Common myeloid progenitor, CD34-positive (primary cell): ENCODE measurements at regions not wholly inside any gene's neighbourhood (a gene's known extent, or its start where the extent isn't known, plus 50 kb on each side); places are given as distances from the start of the nearest gene placed in this dataset.

Source experiments
- CTCF ChIA-PET: fragments of 350-600 bp; sonication (Branson Sonifier 250); formaldehyde crosslinking; loops from one replicate; lab custom pipeline; 2021; ENCODE audit warnings: antibody characterized with exemption; lab: Charles Lee
- POLR2A ChIA-PET: fragments of 350-600 bp; sonication (Branson Sonifier 250); formaldehyde crosslinking; loops from one replicate; lab custom pipeline; 2021; ENCODE audit warnings: antibody characterized with exemption; lab: Charles Lee
- DNase-seq, 3 donors: peaks; one replicate each; pipeline versions ENCODE4 v3.0.0 to v3.0.0-alpha.2; 2013
- H3K27ac ChIP-seq, 2 experiments: 1 replicate in 1 of 2; 2 replicates in 1 of 2; pipeline ENCODE4 v1.7.0; 2013; ENCODE audit warnings: inconsistent platforms in 2 of 2, low read length in 2 of 2, mild to moderate bottlenecking in 2 of 2, low read depth in 1 of 2, moderate library complexity in 1 of 2; ENCODE audit not compliant: severe bottlenecking in 2 of 2, insufficient read depth in 1 of 2, poor library complexity in 1 of 2
- H3K27me3 ChIP-seq, 5 experiments: replicated peaks in 2 of 5; 1 replicate in 3 of 5; 2 replicates in 2 of 5; pipeline versions ENCODE4 v1.6.1 to v1.7.0; 2013; ENCODE audit warnings: low read length in 4 of 5, mild to moderate bottlenecking in 2 of 5, moderate library complexity in 2 of 5, inconsistent platforms in 1 of 5; ENCODE audit not compliant: insufficient read depth in 5 of 5, control insufficient read depth in 4 of 5
- H3K36me3 ChIP-seq, 4 experiments: 1 replicate in 2 of 4; 2 replicates in 2 of 4; pipeline versions ENCODE4 v1.6.1 to v1.7.0; 2013; ENCODE audit warnings: low read length in 3 of 4, control low read depth in 1 of 4, mild to moderate bottlenecking in 1 of 4; ENCODE audit not compliant: control insufficient read depth in 4 of 4, insufficient read depth in 4 of 4
- H3K4me1 ChIP-seq, 4 experiments: 1 replicate in 3 of 4; 2 replicates in 1 of 4; pipeline versions ENCODE4 v1.6.1 to v1.7.1; 2013; ENCODE audit warnings: low read length in 3 of 4, mild to moderate bottlenecking in 3 of 4, control low read depth in 1 of 4, inconsistent platforms in 1 of 4, moderate library complexity in 1 of 4; ENCODE audit not compliant: control insufficient read depth in 4 of 4, insufficient read depth in 4 of 4; ENCODE audit errors: control extremely low read depth in 1 of 4
- H3K4me3 ChIP-seq, 7 experiments: 1 replicate in 4 of 7; 2 replicates in 3 of 7; pipeline versions ENCODE4 v1.5.1 to v1.7.0; 2013; ENCODE audit warnings: mild to moderate bottlenecking in 7 of 7, low read length in 6 of 7, moderate library complexity in 6 of 7, inconsistent platforms in 2 of 7, low read depth in 2 of 7, control low read depth in 1 of 7; ENCODE audit not compliant: insufficient read depth in 4 of 7, control insufficient read depth in 1 of 7; ENCODE audit errors: extremely low read depth in 1 of 7
- H3K9me3 ChIP-seq, 5 experiments: 1 replicate in 4 of 5; 2 replicates in 1 of 5; pipeline versions ENCODE4 v1.6.1 to v1.7.1; 2013; ENCODE audit warnings: low read length in 4 of 5, mild to moderate bottlenecking in 2 of 5, inconsistent platforms in 1 of 5, low read depth in 1 of 5, moderate library complexity in 1 of 5; ENCODE audit not compliant: control insufficient read depth in 4 of 5, insufficient read depth in 2 of 5; ENCODE audit errors: control extremely low read depth in 1 of 5
- WGBS: methylation state at CpG from one replicate; pipeline ENCODE4 v1.1.5; 2013; ENCODE audit not compliant: insufficient coverage; 5-methylcytosine and 5-hydroxymethylcytosine counted together

GRCh38 chr10:47225219-47225927 is 74.6 kb upstream of the GDF10 start:
- ChIA-PET POLR2A (no interaction called here), CTCF (interaction anchor here (0.9 to 1.5 kb wide), 2 partner anchors 88 to 178 kb away, joined by 4 read pairs; no protein-coding TSS in a partner anchor)
- no peak overlapping the region for H3K4me3 ChIP-seq
- peaks cover 0 to 6% (median 4%) of the 10 kb centered on the region in 5 experiments for H3K9me3 ChIP-seq
- no peaks in the 10 kb centered on the region for H3K4me1 ChIP-seq
- H3K36me3 ChIP-seq: no peaks in the 10 kb centered on the region
- no peak for DNase-seq
- no peaks in the 10 kb centered on the region for H3K27me3 ChIP-seq
- 76% methylated on average over 7 of the region's 8 CpGs for WGBS
- H3K27ac ChIP-seq: no peak overlapping the region

GRCh38 chr10:47225928-47226645 is 73.9 kb upstream of the GDF10 start:
- H3K9me3 ChIP-seq: peaks cover 0 to 6% (median 4%) of the 10 kb centered on the region in 5 experiments
- no peak overlapping the region for H3K4me3 ChIP-seq
- no peaks in the 10 kb centered on the region for H3K27me3 ChIP-seq
- no peak overlapping the region for H3K27ac ChIP-seq
- 93% methylated on average over 5 of the region's 8 CpGs for WGBS
- H3K4me1 ChIP-seq: no peaks in the 10 kb centered on the region
- POLR2A ChIA-PET: no interaction called here
- no peak for DNase-seq
- no peaks in the 10 kb centered on the region for H3K36me3 ChIP-seq
- CTCF ChIA-PET: interaction anchor here (0.9 to 1.5 kb wide), 3 partner anchors 87 to 179 kb away, joined by 3 to 4 read pairs (median 4); no protein-coding TSS in a partner anchor

GRCh38 chr10:47230482-47230881 is 69.5 kb upstream of the GDF10 start:
- H3K9me3 ChIP-seq: peaks cover 0 to 6% (median 4%) of the 10 kb centered on the region in 5 experiments
- H3K27me3 ChIP-seq: peaks cover 0 to 2% (median 0%) of the 10 kb centered on the region in 5 experiments
- DNase-seq: no peak
- no peak overlapping the region for H3K27ac ChIP-seq
- no peaks in the 10 kb centered on the region for H3K36me3 ChIP-seq
- no peak overlapping the region for H3K4me3 ChIP-seq
- H3K4me1 ChIP-seq: no peaks in the 10 kb centered on the region
- POLR2A ChIA-PET: no interaction called here
- WGBS: 75% methylated on average over 3 of the region's 4 CpGs
- CTCF ChIA-PET: no interaction called here

GRCh38 chr10:47230957-47231356 is 69.0 kb upstream of the GDF10 start:
- ChIA-PET CTCF (no interaction called here), POLR2A (no interaction called here)
- H3K9me3 ChIP-seq: peaks cover 0 to 6% (median 4%) of the 10 kb centered on the region in 5 experiments

GRCh38 chr10:47231414-47231813 is 68.6 kb upstream of the GDF10 start:
- Histone ChIP-seq H3K27ac (no peak overlapping the region), H3K27me3 (peaks cover 0 to 2% (median 0%) of the 10 kb centered on the region in 5 experiments), H3K36me3 (no peaks in the 10 kb centered on the region), H3K4me3 (no peak overlapping the region), H3K4me1 (no peaks in the 10 kb centered on the region), H3K9me3 (peaks cover 0 to 6% (median 4%) of the 10 kb centered on the region in 5 experiments)
- DNase-seq: no peak
- CTCF ChIA-PET: interaction anchor here (0.8 kb wide), 1 partner anchor 184 kb away, joined by 3 read pairs; no protein-coding TSS in a partner anchor
- WGBS: no CpG with 5 or more reads among the region's 2 CpGs
- POLR2A ChIA-PET: no interaction called here

More at GRCh38 chr10:47230957-47231356, 69.0 kb upstream of the GDF10 start:
- Histone ChIP-seq H3K36me3 (no peaks in the 10 kb centered on the region), H3K27ac (no peak overlapping the region), H3K4me3 (no peak overlapping the region), H3K4me1 (no peaks in the 10 kb centered on the region), H3K27me3 (peaks cover 0 to 2% (median 0%) of the 10 kb centered on the region in 5 experiments)
- DNase-seq: no peak

GRCh38 chr10:47233631-47234030 is 66.4 kb upstream of the GDF10 start:
- CTCF ChIA-PET: no interaction called here
- Histone ChIP-seq H3K27ac (no peak overlapping the region), H3K27me3 (peaks cover 0 to 2% (median 0%) of the 10 kb centered on the region in 5 experiments), H3K4me3 (no peak overlapping the region), H3K36me3 (no peaks in the 10 kb centered on the region), H3K4me1 (no peaks in the 10 kb centered on the region), H3K9me3 (peaks cover 0 to 5% (median 5%) of the 10 kb centered on the region in 5 experiments)
- DNase-seq: no peak
- POLR2A ChIA-PET: no interaction called here

- CTCF ChIA-PET: no interaction called here
Observed at GRCh38 chr10:47235484-47235883, 64.5 kb upstream of the GDF10 start.

More at GRCh38 chr10:47235484-47235883, 64.5 kb upstream of the GDF10 start:
- Histone ChIP-seq H3K9me3 (peaks cover 0 to 5% (median 0%) of the 10 kb centered on the region in 5 experiments), H3K4me1 (no peaks in the 10 kb centered on the region), H3K27ac (no peak overlapping the region), H3K27me3 (peaks cover 0 to 2% (median 0%) of the 10 kb centered on the region in 5 experiments), H3K36me3 (no peaks in the 10 kb centered on the region), H3K4me3 (no peak overlapping the region)
- DNase-seq: no peak
- POLR2A ChIA-PET: no interaction called here
- WGBS: no CpG with 5 or more reads among the region's 1 CpG
